HL-60 (cell line): ENCODE measurements at regions not wholly inside any gene's neighbourhood (a gene's known extent, or its start where the extent isn't known, plus 50 kb on each side); places are given as distances from the start of the nearest gene placed in this dataset.

Experiments used
- DNase-seq, 2 experiments: peaks; one replicate each; pipeline ENCODE4 v3.0.0-alpha.2; 2010 to 2020; ENCODE audit warnings: low read depth in 1 of 2, low spot score in 1 of 2
- H3K27ac ChIP-seq: fragments of 250-450 bp; sonication (Bioruptor Pico); replicated peaks from 2 replicates; pipeline ENCODE4 v1.5.1; 2020; ENCODE audit warnings: mild to moderate bottlenecking, moderate library complexity
- H3K27me3 ChIP-seq: fragments of 250-450 bp; sonication (Bioruptor Pico); 2 replicates; pipeline ENCODE4 v1.5.1; 2021; ENCODE audit warnings: mild to moderate bottlenecking, moderate library complexity; ENCODE audit not compliant: insufficient read depth, poor library complexity, severe bottlenecking
- H3K4me3 ChIP-seq: replicated peaks from 2 replicates; pipeline ENCODE4 v1.5.1; 2011; ENCODE audit warnings: mild to moderate bottlenecking, control low read depth, low read length; ENCODE audit not compliant: insufficient read depth
- GABPA ChIP-seq: IDR thresholded peaks from 2 replicates; pipeline ENCODE4 v1.6.1; 2012; ENCODE audit warnings: low read depth
- POLR2AphosphoS5 ChIP-seq: IDR thresholded peaks from 2 replicates; pipeline ENCODE4 v1.6.1; 2012; ENCODE audit warnings: low read depth
- REST ChIP-seq: IDR thresholded peaks from 2 replicates; pipeline ENCODE4 v1.6.1; 2012; ENCODE audit warnings: low read depth; ENCODE audit not compliant: insufficient replicate concordance
- SPI1 ChIP-seq: IDR thresholded peaks from 2 replicates; pipeline ENCODE4 v1.6.1; 2012; ENCODE audit warnings: low read depth, mild to moderate bottlenecking, borderline replicate concordance
- TF ChIP-seq, protein P1 (sequence below): IDR thresholded peaks from one replicate; pipeline ENCODE4 v1.5.1; 2011; ENCODE audit warnings: low read length, control low read depth, inconsistent platforms; ENCODE audit not compliant: insufficient read depth

DNA sequence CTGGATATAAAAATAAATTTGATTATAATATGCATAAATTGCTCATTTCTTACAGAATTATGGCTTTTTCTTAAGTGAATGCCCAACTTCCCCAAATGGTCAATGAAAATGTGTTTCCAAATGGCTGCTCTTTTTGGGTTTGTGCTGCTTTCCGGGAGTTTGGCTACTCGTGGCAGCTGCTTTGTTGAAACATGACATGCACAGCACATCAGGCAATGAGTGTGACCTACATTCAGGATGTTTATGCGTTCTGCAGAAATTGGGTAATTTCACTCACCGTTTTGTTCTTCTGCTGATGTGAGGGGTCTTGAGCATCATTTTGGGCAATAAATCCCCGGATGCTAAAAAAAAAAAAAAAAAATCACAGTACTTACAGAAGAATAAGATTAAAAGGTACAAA, 825.0 kb upstream of the KLHL29 start:
- TF ChIP-seq SPI1 (no peak), POLR2AphosphoS5 (no peak), REST (no peak), GABPA (no peak)
- TF ChIP-seq, protein P1, sequence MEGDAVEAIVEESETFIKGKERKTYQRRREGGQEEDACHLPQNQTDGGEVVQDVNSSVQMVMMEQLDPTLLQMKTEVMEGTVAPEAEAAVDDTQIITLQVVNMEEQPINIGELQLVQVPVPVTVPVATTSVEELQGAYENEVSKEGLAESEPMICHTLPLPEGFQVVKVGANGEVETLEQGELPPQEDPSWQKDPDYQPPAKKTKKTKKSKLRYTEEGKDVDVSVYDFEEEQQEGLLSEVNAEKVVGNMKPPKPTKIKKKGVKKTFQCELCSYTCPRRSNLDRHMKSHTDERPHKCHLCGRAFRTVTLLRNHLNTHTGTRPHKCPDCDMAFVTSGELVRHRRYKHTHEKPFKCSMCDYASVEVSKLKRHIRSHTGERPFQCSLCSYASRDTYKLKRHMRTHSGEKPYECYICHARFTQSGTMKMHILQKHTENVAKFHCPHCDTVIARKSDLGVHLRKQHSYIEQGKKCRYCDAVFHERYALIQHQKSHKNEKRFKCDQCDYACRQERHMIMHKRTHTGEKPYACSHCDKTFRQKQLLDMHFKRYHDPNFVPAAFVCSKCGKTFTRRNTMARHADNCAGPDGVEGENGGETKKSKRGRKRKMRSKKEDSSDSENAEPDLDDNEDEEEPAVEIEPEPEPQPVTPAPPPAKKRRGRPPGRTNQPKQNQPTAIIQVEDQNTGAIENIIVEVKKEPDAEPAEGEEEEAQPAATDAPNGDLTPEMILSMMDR: no peak
- H3K4me3 ChIP-seq: no peak overlapping the region
- no peak for DNase-seq
- H3K27me3 ChIP-seq: no peaks in the 10 kb centered on the region
- no peak overlapping the region for H3K27ac ChIP-seq

DNA sequence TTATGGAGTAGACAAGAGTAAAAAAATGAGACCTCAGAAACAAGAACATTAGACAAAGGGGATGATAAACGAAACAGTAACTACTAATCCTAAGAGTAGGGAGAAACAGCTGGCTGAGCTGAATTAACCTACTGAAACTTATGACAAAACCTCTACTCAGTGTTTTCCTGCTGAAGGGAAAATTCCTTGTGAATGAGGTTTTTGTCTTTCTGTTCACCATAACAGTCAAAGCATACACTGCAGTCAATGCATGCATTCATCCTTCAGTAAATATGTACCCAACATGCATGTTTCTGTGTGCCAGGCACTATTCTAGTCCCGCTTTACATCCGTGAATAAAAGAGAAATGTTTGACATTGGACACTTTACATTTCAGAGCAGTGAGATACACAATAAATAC, 805.6 kb upstream of the KLHL29 start:
- TF ChIP-seq SPI1 (no peak), REST (no peak), POLR2AphosphoS5 (no peak), GABPA (no peak)
- TF ChIP-seq, protein P1: no peak
- Histone ChIP-seq H3K4me3 (no peak overlapping the region), H3K27me3 (no peaks in the 10 kb centered on the region), H3K27ac (no peak overlapping the region)
- DNase-seq: no peak

GRCh38 chr2:22582107-22582506, 802.9 kb upstream of the KLHL29 start:
- no peak overlapping the region for H3K4me3 ChIP-seq
- TF ChIP-seq REST (no peak), POLR2AphosphoS5 (no peak), GABPA (no peak), SPI1 (no peak)
- TF ChIP-seq, protein P1: no peak
- H3K27me3 ChIP-seq: no peaks in the 10 kb centered on the region
- no peak for DNase-seq
- no peak overlapping the region for H3K27ac ChIP-seq
